Erythroblast (primary cell): ENCODE measurements at regions not wholly inside any gene's neighbourhood (a gene's known extent, or its start where the extent isn't known, plus 50 kb on each side); places are given as distances from the start of the nearest gene placed in this dataset.

Experiments
- GATA1 ChIP-seq: IDR thresholded peaks from 2 replicates; pipeline ENCODE4 v1.6.1; 2011; ENCODE audit warnings: low read depth, mild to moderate bottlenecking, control low read depth, low read length, moderate library complexity
- POLR2A ChIP-seq: IDR thresholded peaks from 2 replicates; pipeline ENCODE4 v1.6.1; 2011; ENCODE audit warnings: mild to moderate bottlenecking, low read length

DNA sequence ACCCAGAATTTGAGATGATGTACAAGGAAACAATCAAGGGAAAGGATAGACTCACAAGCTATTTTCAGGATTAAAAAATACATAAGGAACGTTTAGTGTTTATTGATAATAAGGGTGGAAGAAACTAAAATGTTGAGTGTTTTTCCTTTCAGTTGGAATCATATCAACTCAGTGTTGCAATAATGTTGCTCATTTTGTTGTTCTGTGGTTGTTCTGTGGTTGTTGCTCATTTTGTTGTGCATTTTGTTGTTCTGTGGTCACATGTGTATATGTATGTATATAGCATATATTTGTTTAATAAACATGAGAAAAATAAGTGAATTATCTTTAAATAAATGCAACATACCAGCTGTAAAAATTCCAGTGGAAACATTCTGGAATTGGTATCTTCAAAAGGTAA, 262.4 kb upstream of the SPRY2 start:
- TF ChIP-seq POLR2A (no peak), GATA1 (no peak)
